Right atrium auricular region (tissue), 2 donors: ENCODE measurements at regions not wholly inside any gene's neighbourhood (a gene's known extent, or its start where the extent isn't known, plus 50 kb on each side); places are given as distances from the start of the nearest gene placed in this dataset.
"Not testable (repeated sequence)": the region's sequence is repeated elsewhere in the genome, so short reads cannot be mapped to it uniquely, and the experiment has no call there.

Experiments used
- DNase-seq: peaks from one replicate; pipeline ENCODE4 v3.0.0-alpha.2; 2019; ENCODE audit warnings: low spot score
- H3K27ac ChIP-seq, 2 donors: fragments of 200-600 bp; sonication (generic); 1 replicate in 1 of 2; 2 replicates in 1 of 2; pipeline ENCODE4 v1.5.1; 2016 to 2019
- H3K27me3 ChIP-seq, 2 donors: fragments of 200-600 bp; sonication (generic); one replicate each; pipeline versions ENCODE4 v1.5.1 to v1.6.0; 2017 to 2019
- H3K36me3 ChIP-seq: fragments of 200-600 bp; sonication (generic); one replicate; pipeline ENCODE4 v1.5.1; 2016
- H3K4me1 ChIP-seq, 2 donors: fragments of 200-600 bp; sonication (generic); one replicate each; pipeline versions ENCODE4 v1.5.1 to v1.6.0; 2017 to 2019
- H3K4me3 ChIP-seq, 2 donors: fragments of 200-600 bp; sonication (generic); 1 replicate in 1 of 2; 2 replicates in 1 of 2; pipeline ENCODE4 v1.5.1; 2017 to 2019; ENCODE audit warnings: mild to moderate bottlenecking in 1 of 2, moderate library complexity in 1 of 2
- H3K9me3 ChIP-seq, 2 donors: fragments of 200-600 bp; sonication (generic); one replicate each; pipeline ENCODE4 v1.5.1; 2019
- TF ChIP-seq, protein P1 (sequence below), 2 donors: fragments of 200-600 bp; sonication (generic); IDR thresholded peaks; one replicate each; pipeline ENCODE4 v1.5.1; 2019; ENCODE audit warnings: antibody characterized with exemption in 2 of 2

- H3K27me3 ChIP-seq, H3K9me3 ChIP-seq, H3K36me3 ChIP-seq, H3K27ac ChIP-seq, H3K4me1 ChIP-seq, H3K4me3 ChIP-seq, DNase-seq: not testable (repeated sequence)
Observed at GRCh38 chr1:234793924-234794323, 183.9 kb upstream of the IRF2BP2 start.

GRCh38 chr1:234792221-234792864 is 182.4 kb upstream of the IRF2BP2 start:
- not testable (repeated sequence) for H3K9me3 ChIP-seq, H3K4me1 ChIP-seq, H3K36me3 ChIP-seq, H3K4me3 ChIP-seq, H3K27ac ChIP-seq, H3K27me3 ChIP-seq
- DNase-seq: peak; percentile 43

- not testable (repeated sequence) for H3K27ac ChIP-seq, DNase-seq
Observed at GRCh38 chr1:234791615-234792014, 181.6 kb upstream of the IRF2BP2 start.

DNA sequence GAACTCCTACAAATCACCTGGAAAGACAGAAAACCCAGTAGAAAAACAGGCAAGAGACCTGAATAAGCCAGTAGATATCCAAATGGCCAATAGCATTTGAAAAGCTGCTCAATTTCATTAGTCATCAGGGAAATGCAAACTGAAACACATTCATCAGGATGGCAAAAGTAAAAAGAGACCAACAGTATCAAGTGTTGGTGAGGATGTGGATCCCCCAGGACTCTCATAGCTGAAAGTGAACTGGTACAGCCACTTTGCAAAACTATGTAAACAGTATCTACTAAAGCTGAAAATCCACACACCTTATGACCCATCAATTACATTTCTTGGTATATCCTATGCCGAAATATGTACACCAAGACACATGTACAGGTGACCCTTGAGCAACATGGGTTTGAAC is 180.4 kb upstream of the IRF2BP2 start:
- H3K27me3 ChIP-seq, H3K4me3 ChIP-seq, H3K4me1 ChIP-seq, DNase-seq, H3K27ac ChIP-seq, H3K36me3 ChIP-seq, H3K9me3 ChIP-seq: not testable (repeated sequence)

More at GRCh38 chr1:234791615-234792014, 181.6 kb upstream of the IRF2BP2 start:
- H3K36me3 ChIP-seq, H3K4me3 ChIP-seq, H3K4me1 ChIP-seq, H3K27me3 ChIP-seq, H3K9me3 ChIP-seq: not testable (repeated sequence)

GRCh38 chr1:234787011-234787584 is 177.1 kb upstream of the IRF2BP2 start:
- H3K36me3 ChIP-seq, H3K27me3 ChIP-seq, H3K9me3 ChIP-seq, H3K4me1 ChIP-seq, H3K27ac ChIP-seq, H3K4me3 ChIP-seq: not testable (repeated sequence)
- peak; percentile 38 for DNase-seq

DNA sequence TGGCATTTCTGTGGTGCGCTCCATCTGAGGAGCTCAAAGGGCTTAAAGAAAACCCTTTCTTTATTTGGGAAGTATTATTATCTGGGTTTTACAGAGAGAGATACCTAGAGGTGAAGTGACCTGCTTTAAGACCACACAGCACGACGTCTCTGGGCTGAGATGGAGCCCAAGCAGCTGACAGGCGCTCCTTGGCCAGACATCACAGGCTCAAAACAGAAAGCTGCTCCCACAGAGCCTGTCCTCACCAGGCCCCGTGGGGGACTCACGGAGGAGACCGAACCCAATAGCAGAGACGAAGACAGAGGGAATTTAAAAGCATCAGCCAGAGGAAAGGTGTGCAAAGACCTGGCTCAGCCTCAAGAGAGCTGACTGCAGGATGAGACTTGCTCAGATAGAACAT is 175.9 kb upstream of the IRF2BP2 start:
- DNase-seq, H3K4me1 ChIP-seq, H3K36me3 ChIP-seq, H3K27me3 ChIP-seq, H3K4me3 ChIP-seq, H3K27ac ChIP-seq, H3K9me3 ChIP-seq: not testable (repeated sequence)

DNA sequence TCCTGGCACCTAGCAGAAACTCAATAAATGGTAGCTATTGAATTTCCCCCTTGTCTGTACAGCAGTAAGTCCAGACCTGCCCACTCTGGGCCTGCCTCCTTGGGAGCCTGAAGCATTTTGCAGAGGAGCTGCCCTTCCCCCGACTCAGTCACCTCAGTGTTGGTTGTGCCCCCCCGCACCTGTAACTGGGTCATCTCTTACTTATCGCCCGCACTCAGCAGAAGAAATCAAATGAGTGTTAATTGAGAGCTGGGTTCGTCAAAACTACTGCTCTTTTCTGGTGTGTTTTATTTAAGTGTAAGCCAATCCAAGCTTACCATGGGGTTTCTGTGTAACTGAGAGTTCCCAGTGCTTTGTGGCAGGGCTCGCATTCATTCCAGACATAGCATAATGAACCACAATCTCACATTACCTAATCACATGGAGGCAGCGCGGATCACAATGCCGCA is 175.5 kb upstream of the IRF2BP2 start:
- peak; percentile 36 for DNase-seq
- not testable (repeated sequence) for H3K9me3 ChIP-seq, H3K36me3 ChIP-seq, H3K4me3 ChIP-seq, H3K27ac ChIP-seq, H3K27me3 ChIP-seq, H3K4me1 ChIP-seq

DNA sequence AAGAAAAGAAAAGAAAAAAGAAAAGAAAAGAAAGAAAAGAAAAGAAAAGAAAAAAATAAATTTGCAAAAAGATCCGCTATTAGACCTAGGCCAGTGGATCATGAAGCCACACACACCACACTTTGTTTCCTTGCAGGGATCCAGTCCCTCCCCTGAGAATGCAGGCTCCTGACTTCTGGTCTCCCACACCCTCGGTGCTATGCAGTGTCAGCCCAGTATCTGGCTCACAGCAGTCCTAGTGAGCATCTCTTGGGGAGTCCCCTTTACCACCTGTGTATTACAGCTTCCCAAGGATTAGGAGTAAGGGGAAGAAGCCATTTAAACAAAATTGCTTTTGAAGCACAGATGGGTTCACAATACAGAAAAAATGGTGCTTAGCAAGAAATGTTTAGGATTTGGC is 174.1 kb upstream of the IRF2BP2 start:
- H3K4me1 ChIP-seq, H3K4me3 ChIP-seq, H3K36me3 ChIP-seq, H3K27me3 ChIP-seq, H3K9me3 ChIP-seq, H3K27ac ChIP-seq, DNase-seq: not testable (repeated sequence)

- no peaks in the 10 kb centered on the region for H3K27me3 ChIP-seq
- H3K4me1 ChIP-seq: no peaks in the 10 kb centered on the region
- TF ChIP-seq, protein P1, sequence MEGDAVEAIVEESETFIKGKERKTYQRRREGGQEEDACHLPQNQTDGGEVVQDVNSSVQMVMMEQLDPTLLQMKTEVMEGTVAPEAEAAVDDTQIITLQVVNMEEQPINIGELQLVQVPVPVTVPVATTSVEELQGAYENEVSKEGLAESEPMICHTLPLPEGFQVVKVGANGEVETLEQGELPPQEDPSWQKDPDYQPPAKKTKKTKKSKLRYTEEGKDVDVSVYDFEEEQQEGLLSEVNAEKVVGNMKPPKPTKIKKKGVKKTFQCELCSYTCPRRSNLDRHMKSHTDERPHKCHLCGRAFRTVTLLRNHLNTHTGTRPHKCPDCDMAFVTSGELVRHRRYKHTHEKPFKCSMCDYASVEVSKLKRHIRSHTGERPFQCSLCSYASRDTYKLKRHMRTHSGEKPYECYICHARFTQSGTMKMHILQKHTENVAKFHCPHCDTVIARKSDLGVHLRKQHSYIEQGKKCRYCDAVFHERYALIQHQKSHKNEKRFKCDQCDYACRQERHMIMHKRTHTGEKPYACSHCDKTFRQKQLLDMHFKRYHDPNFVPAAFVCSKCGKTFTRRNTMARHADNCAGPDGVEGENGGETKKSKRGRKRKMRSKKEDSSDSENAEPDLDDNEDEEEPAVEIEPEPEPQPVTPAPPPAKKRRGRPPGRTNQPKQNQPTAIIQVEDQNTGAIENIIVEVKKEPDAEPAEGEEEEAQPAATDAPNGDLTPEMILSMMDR (IDR thresholded peaks at IDR 0.05): no peak
- no peaks in the 10 kb centered on the region for H3K9me3 ChIP-seq
- DNase-seq: peak; percentile 57
- no peaks in the 10 kb centered on the region for H3K36me3 ChIP-seq
- H3K4me3 ChIP-seq: no peak overlapping the region
- no peak overlapping the region for H3K27ac ChIP-seq
Observed at GRCh38 chr1:234782791-234783190, 172.8 kb upstream of the IRF2BP2 start.

DNA sequence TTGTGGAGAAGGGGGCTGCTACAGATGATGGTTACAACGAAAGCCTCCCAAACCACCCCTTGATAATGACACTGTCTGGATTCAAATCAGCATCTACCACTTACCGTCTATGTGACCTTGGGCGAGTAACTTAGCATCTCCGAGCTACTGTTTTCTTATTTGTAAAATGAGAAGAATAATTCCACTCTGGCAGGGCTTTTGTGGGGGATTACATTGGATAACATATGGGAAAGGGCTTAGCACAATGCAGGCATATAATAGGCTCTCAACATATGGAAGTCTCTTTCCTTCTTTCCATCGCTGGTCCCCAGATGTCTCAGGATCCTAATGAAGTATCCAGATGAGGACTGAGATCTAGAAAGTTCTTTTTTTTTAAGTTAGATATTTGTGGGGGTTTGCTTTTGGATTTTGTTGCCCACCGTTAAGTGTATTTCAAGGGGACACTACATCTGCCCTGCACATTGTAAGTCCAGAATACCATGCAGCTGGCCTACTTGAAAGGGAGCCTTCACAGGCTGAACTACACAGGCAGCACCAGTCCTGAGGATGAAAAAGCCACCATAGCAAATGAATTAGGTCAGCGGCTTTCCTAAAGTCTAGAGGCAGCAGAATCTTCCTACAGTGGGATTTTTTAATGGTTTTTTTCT is 172.2 kb upstream of the IRF2BP2 start:
- Histone ChIP-seq H3K27me3 (no peaks in the 10 kb centered on the region), H3K4me1 (no peaks in the 10 kb centered on the region), H3K4me3 (no peak overlapping the region), H3K36me3 (no peaks in the 10 kb centered on the region), H3K27ac (no peak overlapping the region), H3K9me3 (no peaks in the 10 kb centered on the region)
- peak; percentile 57 for DNase-seq
- TF ChIP-seq, protein P1 (IDR thresholded peaks at IDR 0.05): no peak
